SK-N-SH treated with all-trans-retinoic acid at 6 μM for 48 hours (cell line): ENCODE measurements at regions not wholly inside any gene's neighbourhood (a gene's known extent, or its start where the extent isn't known, plus 50 kb on each side); places are given as distances from the start of the nearest gene placed in this dataset.

Experiments used
- ATAC-seq: fragments of 200-7000 bp; cut with Tn5 transposase; 3 replicates; pipeline ENCODE4 v1.9.1; 2020; ENCODE audit warnings: mild to moderate bottlenecking, moderate library complexity
- BACH2 ChIP-seq: fragments of 250-450 bp; sonication (Bioruptor Pico); IDR thresholded peaks from 2 replicates; pipeline ENCODE4 v1.9.0; 2021; ENCODE audit warnings: mild to moderate bottlenecking, borderline replicate concordance
- CSDC2 ChIP-seq: fragments of 250-450 bp; sonication (Bioruptor Pico); IDR thresholded peaks from 2 replicates; pipeline ENCODE4 v1.5.0; 2020; ENCODE audit warnings: mild to moderate bottlenecking, moderate library complexity
- CSRNP3 ChIP-seq: fragments of 250-450 bp; sonication (Bioruptor Pico); IDR thresholded peaks from 2 replicates; pipeline ENCODE4 v1.5.1; 2021; ENCODE audit warnings: mild to moderate bottlenecking, moderate library complexity
- ESRRG ChIP-seq: fragments of 250-450 bp; sonication (Bioruptor Pico); IDR thresholded peaks from 2 replicates; pipeline ENCODE4 v1.6.1; 2021; ENCODE audit warnings: mild to moderate bottlenecking
- ISL1 ChIP-seq: fragments of 250-450 bp; sonication (Bioruptor Pico); IDR thresholded peaks from 2 replicates; pipeline ENCODE4 v2.1.2; 2022; ENCODE audit warnings: mild to moderate bottlenecking, moderate library complexity
- PATZ1 ChIP-seq: fragments of 250-450 bp; sonication (Bioruptor Pico); IDR thresholded peaks from 2 replicates; pipeline ENCODE4 v1.8.0; 2020; ENCODE audit warnings: mild to moderate bottlenecking, moderate library complexity, borderline replicate concordance
- POU6F1 ChIP-seq: fragments of 250-450 bp; sonication (Bioruptor Pico); IDR thresholded peaks from 2 replicates; pipeline ENCODE4 v1.8.0; 2021; ENCODE audit warnings: low read depth, mild to moderate bottlenecking, moderate library complexity, borderline replicate concordance
- SNAI2 ChIP-seq: fragments of 250-450 bp; sonication (Bioruptor Pico); IDR thresholded peaks from 2 replicates; pipeline ENCODE4 v1.5.0; 2020; ENCODE audit warnings: mild to moderate bottlenecking, moderate library complexity
- TSHZ2 ChIP-seq: fragments of 250-450 bp; sonication (Bioruptor Pico); IDR thresholded peaks from 2 replicates; pipeline ENCODE4 v1.5.0; 2020; ENCODE audit warnings: mild to moderate bottlenecking, moderate library complexity
- ZC3H10 ChIP-seq: fragments of 250-450 bp; sonication (Bioruptor Pico); IDR thresholded peaks from 2 replicates; pipeline ENCODE4 v1.5.1; 2021; ENCODE audit warnings: mild to moderate bottlenecking, moderate library complexity
- ZFP30 ChIP-seq: fragments of 450-650 bp; formaldehyde crosslinking; IDR thresholded peaks from 2 replicates; pipeline ENCODE4 v1.5.0; 2022; ENCODE audit warnings: mild to moderate bottlenecking, moderate library complexity
- TF ChIP-seq, protein P1 (sequence below): fragments of 250-450 bp; sonication (Bioruptor Pico); IDR thresholded peaks from 2 replicates; pipeline ENCODE4 v1.5.1; 2020; ENCODE audit warnings: low read depth, mild to moderate bottlenecking, moderate library complexity

- TF ChIP-seq POU6F1 (CRISPR knock-in tag): no peak
- no peak for TF ChIP-seq ZFP30 (CRISPR knock-in tag)
- no peak for TF ChIP-seq ISL1 (CRISPR knock-in tag)
- TF ChIP-seq, protein P1, sequence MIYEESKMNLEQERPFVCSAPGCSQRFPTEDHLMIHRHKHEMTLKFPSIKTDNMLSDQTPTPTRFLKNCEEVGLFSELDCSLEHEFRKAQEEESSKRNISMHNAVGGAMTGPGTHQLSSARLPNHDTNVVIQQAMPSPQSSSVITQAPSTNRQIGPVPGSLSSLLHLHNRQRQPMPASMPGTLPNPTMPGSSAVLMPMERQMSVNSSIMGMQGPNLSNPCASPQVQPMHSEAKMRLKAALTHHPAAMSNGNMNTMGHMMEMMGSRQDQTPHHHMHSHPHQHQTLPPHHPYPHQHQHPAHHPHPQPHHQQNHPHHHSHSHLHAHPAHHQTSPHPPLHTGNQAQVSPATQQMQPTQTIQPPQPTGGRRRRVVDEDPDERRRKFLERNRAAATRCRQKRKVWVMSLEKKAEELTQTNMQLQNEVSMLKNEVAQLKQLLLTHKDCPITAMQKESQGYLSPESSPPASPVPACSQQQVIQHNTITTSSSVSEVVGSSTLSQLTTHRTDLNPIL: no peak
- TF ChIP-seq TSHZ2 (CRISPR knock-in tag): no peak
- TF ChIP-seq, all 23 proteins: peak for 0
These were observed 161.1 kb downstream of the LACC1 start (continued) for GRCh38 chr13:44040818-44041100.

GRCh38 chr13:44044547-44045179 is 165.0 kb downstream of the LACC1 start:
- no peak for TF ChIP-seq CSRNP3 (CRISPR knock-in tag)
- no peak for TF ChIP-seq ZC3H10 (CRISPR knock-in tag)
- TF ChIP-seq CSDC2 (CRISPR knock-in tag): no peak
- no peak for TF ChIP-seq ISL1 (CRISPR knock-in tag)
- no peak for TF ChIP-seq TSHZ2 (CRISPR knock-in tag)
- no peak for TF ChIP-seq SNAI2 (CRISPR knock-in tag)
- no peak for TF ChIP-seq ESRRG (CRISPR knock-in tag)
- TF ChIP-seq, protein P1: no peak
- no peak for TF ChIP-seq BACH2 (CRISPR knock-in tag)
- ATAC-seq: peak; percentile 40

DNA sequence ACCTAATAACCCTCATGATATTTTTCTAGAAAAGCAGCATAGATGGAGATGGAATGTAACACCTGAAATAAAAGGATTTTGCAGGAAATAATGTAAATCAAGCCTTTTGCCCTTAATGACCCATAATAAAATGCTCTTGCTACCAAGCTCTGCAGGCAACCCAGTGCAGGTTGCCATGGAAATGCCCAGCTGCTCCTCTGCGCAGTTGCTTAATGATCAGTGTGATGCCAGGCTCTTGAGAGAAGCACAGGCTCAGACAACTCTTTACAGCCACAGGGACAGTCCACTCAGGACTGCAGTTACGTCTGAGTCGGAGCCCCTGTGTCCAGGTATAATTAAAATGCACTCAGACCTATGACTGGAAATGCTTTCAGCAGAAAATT is 165.5 kb downstream of the LACC1 start:
- no peak for ATAC-seq

More for the DNA sequence above, 165.5 kb downstream of the LACC1 start:
- TF ChIP-seq ISL1 (CRISPR knock-in tag): no peak
- TF ChIP-seq PATZ1: no peak
